ENCODE measurements at regions not wholly inside any gene's neighbourhood (a gene's known extent, or its start where the extent isn't known, plus 50 kb on each side); places are given as distances from the start of the nearest gene placed in this dataset.
"Not testable (repeated sequence)": the region's sequence is repeated elsewhere in the genome, so short reads cannot be mapped to it uniquely, and the experiment has no call there.

DNA sequence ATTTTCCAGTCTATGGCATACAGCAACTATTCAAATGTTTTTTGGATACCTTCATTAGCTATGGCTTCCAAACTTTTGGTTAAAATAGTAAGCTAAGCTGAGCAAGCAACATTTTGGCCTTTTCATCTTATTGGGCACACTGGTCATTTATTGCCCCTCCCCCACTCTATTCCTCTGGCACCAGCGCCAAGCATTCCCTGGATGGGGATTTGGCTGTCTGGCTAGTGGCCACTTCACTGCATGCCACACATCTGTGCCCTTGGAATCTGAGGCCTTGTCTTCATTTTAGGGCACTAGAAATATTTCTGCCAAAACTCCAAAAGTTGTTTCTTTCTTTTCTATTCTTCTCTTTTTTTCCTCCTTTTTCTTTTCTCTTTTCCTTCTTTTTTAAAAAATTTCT is 305.8 kb upstream of the POTED start:
- TF ChIP-seq CTCF (IDR thresholded peaks at IDR 0.05); AFF4 (CRISPR knock-in tag; IDR thresholded peaks at IDR 0.05; ENCODE audit: borderline replicate concordance); USF2 (CRISPR knock-in tag; IDR thresholded peaks at IDR 0.05): not testable (repeated sequence)
- TF ChIP-seq, protein P1, sequence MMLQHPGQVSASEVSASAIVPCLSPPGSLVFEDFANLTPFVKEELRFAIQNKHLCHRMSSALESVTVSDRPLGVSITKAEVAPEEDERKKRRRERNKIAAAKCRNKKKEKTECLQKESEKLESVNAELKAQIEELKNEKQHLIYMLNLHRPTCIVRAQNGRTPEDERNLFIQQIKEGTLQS (CRISPR knock-in tag; conservative IDR thresholded peaks at IDR 0.05): not testable (repeated sequence)
